ENCODE measurements at regions not wholly inside any gene's neighbourhood (a gene's known extent, or its start where the extent isn't known, plus 50 kb on each side); places are given as distances from the start of the nearest gene placed in this dataset.
"Not testable (repeated sequence)": the region's sequence is repeated elsewhere in the genome, so short reads cannot be mapped to it uniquely, and the experiment has no call there.

- in situ Hi-C loops (cut with HindIII; ENCODE audit: low sequenced_read_pairs), result no loop called here
Measured at GRCh38 chr2:150267651-150268415, 219.6 kb downstream of the RND3 start.

GRCh38 chr2:150266931-150267330, 220.5 kb downstream of the RND3 start:
- in situ Hi-C loops (cut with HindIII; ENCODE audit: low sequenced_read_pairs), result no loop called here

DNA sequence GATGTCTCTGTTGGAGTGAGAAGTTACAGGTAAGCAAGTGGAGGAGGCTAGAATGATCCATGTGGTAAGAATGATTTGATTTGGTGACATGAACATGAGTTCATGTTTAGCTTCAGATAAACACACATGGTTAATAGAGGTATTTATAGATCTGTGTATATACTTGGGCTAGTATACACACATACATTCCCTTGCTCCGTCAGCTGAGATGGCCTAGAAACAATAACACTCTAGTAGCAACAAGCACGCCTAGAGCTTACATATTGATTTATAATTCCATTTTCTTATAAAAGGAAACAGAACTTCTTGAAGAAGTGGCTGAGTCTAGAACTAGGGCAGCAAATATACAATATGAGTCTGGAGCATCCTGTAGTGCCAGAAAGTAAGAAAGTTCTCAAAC, 223.0 kb downstream of the RND3 start:
- in situ Hi-C loops (cut with HindIII; ENCODE audit: low sequenced_read_pairs), result no loop called here

DNA sequence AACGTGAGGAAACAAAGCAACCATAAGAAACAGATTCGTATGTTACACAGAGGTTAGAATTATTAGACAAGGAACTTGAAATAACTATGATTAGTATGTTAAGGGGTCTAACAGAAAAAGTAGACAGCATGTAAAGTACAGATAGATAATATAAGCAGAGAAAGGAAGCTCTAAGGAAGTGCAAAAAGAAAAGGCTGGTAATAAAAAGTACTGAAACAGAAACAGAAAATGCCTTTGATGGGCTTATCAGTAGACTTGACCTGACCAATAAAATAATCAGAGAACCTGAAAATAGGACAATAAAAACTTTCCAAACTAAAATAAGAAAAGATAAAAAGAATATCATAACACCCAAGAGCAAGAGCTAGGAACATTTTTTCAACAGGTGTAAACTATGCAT, 225.8 kb downstream of the RND3 start:
- in situ Hi-C loops (cut with HindIII; ENCODE audit: low sequenced_read_pairs), result no loop called here

GRCh38 chr2:150260636-150261035, 226.8 kb downstream of the RND3 start:
- in situ Hi-C loops (cut with HindIII; ENCODE audit: low sequenced_read_pairs), result no loop called here

- in situ Hi-C loops (cut with HindIII; ENCODE audit: low sequenced_read_pairs), result no loop called here
Measured at GRCh38 chr2:150259746-150260145, 227.7 kb downstream of the RND3 start.

GRCh38 chr2:150258781-150259307, 228.6 kb downstream of the RND3 start:
- in situ Hi-C loops (cut with HindIII; ENCODE audit: low sequenced_read_pairs), result no loop called here

GRCh38 chr2:150256736-150257135, 230.7 kb downstream of the RND3 start:
- in situ Hi-C loops (cut with HindIII; ENCODE audit: low sequenced_read_pairs), result no loop called here

GRCh38 chr2:150255528-150255927, 231.9 kb downstream of the RND3 start:
- in situ Hi-C loops (cut with HindIII; ENCODE audit: low sequenced_read_pairs), result no loop called here

DNA sequence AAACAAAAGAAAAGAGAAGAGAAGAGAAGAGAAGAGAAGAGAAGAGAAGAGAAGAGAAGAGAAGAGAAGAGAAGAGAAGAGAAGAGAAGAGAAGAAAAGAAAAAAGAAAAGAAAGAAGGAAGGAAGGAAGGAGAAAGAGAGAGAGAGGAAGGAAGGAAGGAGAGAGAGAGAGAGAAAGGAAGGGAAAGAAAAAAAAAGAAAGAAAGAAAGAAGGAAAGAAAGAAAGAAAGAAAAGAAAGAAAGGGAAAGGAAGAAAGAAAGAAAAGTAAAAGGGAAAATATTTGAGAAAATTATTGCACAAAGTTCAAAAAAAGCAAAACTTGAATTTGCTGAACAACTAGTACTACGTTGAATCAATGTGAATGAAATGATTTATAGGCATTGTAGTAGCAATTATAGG, 237.7 kb downstream of the RND3 start:
- in situ Hi-C loops (cut with HindIII; ENCODE audit: low sequenced_read_pairs), result not testable (repeated sequence)

GRCh38 chr2:150247481-150247880, 240.0 kb downstream of the RND3 start:
- in situ Hi-C loops (cut with HindIII; ENCODE audit: low sequenced_read_pairs), result no loop called here

DNA sequence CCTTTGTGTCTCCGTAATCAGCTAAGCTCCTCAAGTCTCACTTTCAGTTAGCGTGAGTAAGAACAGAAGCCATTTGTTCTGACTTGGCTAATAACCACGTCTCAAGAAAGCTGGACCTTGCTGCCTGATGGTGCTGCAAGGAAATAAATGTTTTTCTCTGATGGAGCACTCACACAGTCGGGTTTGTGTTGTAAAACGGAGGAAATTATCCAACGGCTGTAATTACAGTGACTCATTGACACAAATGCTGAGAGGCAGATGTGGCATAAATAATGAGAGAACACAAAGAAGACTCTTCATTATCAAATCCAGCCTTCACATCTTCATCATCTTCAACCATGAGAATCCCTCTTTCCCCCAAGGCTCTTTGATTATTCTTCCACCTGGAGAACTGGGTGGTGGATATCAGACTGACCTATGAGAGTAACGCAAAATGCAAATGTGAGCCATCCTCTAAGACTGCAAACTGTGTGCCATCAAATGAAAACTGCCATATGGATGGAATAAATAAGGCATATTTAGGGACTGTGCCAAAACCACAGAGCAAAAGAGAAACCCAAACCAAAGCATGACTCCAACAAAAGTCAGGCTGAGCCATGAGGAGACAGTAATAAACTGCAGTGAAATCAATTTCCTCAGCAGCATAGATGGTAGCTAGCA, 252.6 kb downstream of the RND3 start:
- in situ Hi-C loops (cut with HindIII; ENCODE audit: low sequenced_read_pairs), result no loop called here

- in situ Hi-C loops (cut with HindIII; ENCODE audit: low sequenced_read_pairs), result no loop called here
Measured at GRCh38 chr2:150232871-150233270, 254.6 kb downstream of the RND3 start.

DNA sequence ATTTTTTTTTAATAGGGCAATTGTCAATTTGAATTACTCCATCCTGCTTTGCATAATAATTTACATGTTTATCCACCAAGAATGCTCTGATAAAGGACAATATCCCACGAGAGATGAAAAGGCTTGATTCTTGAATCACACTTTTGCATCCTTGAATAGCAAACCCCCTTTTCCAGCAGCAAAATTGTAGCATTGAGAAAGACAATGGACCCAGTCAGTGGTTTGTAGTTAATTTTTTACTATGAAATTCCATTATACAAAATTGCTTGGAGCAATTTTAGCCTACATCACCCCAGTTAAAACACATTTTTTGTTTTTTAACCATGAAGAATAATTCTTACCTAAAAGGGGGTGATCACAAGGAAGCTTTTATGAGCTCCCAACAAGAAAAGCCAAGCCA, 255.1 kb downstream of the RND3 start:
- in situ Hi-C loops (cut with HindIII; ENCODE audit: low sequenced_read_pairs), result no loop called here

DNA sequence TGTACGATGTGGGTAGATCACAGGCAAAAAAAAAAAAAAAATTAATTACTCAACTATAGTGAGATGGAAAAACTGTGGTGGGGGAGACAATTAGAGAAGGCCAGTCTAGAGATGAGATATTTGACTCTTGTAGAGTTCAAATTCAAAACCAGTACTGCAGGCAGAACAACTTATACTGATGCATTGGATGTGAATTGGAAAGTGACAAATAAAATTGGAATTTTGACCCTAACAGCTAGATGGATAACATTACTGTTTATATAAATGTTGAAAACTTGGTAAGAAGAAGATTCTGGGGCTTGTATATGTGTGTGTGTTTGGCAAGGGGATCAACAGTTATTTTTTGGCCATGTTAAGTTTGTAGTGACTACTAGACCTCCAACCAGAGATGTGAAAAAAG, 256.9 kb downstream of the RND3 start:
- in situ Hi-C loops (cut with HindIII; ENCODE audit: low sequenced_read_pairs), result no loop called here

DNA sequence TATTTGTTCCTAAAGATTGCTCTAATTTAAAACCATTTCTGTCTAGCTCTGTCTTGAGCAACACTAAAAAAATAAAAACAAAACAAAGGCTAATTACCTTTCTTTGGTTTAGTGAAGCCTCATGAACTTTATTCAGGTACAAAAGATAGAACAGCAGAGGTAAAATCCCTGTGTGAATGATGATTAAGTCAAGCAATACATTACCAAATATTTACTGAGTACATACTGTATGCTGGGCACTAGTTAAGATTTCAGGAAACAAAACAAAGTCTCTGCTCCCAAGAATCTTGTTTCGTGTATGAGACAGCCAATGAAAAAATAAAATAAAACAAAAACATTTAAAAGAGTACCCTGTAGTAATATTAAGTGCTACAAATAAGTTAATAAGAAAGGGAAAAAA, 257.5 kb downstream of the RND3 start:
- in situ Hi-C loops (cut with HindIII; ENCODE audit: low sequenced_read_pairs), result no loop called here

DNA sequence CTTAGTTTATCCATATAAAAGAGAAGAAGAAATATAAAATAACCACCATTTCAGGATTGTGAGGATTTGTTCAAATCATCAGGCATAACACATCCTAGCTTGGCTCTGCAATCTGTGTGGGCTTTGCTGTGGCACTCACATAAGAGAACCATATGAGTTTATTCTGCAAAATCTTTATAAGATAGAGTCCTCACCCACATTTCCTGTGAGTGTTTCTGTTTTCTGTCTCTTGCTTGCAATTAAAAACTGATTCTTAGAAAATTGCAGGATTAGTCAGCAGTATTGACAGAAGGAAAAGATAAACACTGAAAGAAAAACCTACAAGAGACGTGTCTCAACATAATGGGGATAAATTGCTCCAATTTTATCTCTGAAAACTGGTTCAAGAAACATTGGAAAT, 258.5 kb downstream of the RND3 start:
- in situ Hi-C loops (cut with HindIII; ENCODE audit: low sequenced_read_pairs), result no loop called here

DNA sequence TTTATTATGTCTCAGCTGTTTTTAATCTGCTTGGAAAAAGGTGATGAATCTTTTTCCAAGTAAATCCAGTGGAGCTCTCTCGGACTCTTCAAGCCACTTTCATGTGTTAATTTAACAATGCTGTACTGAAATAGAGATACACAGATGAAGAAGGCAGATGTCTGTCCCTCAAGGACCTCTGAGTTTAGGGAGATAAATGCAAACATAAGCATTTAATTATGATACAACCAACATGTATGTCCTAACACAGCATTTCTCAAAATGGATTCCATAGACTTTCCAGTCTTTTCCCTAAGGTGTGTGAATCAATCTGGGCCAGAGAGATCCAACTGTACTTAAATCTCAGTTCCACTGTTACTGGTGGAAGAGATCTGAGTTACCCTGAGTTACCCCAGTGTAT, 262.4 kb downstream of the RND3 start:
- in situ Hi-C loops (cut with HindIII; ENCODE audit: low sequenced_read_pairs), result no loop called here

DNA sequence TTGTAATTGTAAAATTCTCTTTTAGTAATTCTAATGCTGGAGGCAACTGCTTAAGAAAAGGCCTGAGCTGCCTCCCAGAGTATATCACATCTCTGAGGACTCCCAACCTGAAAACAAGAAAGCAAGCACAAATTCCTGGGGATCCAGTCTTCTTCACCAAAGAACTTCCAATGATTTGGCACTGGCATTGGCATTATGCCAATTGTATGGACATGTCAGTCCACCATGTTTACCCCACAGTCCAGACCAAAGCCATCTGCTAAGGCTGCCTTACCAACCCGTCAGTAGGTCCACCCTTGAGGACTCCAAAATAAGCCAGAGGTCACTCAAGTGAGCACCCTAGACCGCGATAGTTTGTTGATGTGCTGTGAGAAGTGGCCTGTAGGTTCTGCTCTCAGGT, 263.1 kb downstream of the RND3 start:
- in situ Hi-C loops (cut with HindIII; ENCODE audit: low sequenced_read_pairs), result no loop called here

DNA sequence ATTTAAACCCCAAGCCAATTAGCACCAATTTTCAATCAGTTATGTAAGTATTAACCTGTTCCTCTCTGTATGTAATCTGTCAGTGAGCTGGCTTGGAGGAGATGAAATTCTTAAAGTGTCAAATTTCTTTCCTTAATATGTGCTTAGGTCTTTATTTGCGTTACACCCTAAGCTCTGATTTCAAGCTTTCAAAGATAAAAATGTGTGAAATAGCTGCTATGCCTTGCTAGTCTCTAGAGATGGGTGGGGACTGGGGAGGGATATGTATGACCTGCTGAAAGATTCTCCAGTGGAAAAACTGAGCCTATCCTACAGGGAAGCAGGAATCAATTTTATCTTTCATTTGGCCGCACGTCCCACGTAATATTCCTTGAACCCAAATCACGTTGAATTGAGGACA, 264.5 kb downstream of the RND3 start:
- in situ Hi-C loops (cut with HindIII; ENCODE audit: low sequenced_read_pairs), result no loop called here

DNA sequence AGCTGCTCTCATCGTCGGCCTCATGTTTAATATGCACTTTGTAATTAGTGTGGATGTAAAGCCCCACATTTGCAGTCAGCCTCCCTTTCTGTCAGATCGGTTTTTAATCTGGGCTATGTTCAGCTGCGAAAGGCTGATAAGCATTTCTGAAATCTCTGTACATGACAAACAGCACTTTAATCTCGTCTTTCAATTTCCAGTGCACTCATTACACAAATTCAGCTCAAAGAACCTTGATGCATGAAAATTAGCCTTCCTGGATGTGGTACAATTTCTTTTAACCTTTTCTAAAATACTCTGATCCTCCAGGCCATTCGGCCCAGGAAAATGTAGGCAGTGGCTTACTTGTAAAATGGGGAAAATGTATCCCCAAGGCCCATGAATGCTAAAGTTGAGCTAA, 265.1 kb downstream of the RND3 start:
- in situ Hi-C loops (cut with HindIII; ENCODE audit: low sequenced_read_pairs), result no loop called here

GRCh38 chr2:150219861-150220260, 267.6 kb downstream of the RND3 start:
- in situ Hi-C loops (cut with HindIII; ENCODE audit: low sequenced_read_pairs), result no loop called here
